ENCODE measurements at regions not wholly inside any gene's neighbourhood (a gene's known extent, or its start where the extent isn't known, plus 50 kb on each side); places are given as distances from the start of the nearest gene placed in this dataset.

DNA sequence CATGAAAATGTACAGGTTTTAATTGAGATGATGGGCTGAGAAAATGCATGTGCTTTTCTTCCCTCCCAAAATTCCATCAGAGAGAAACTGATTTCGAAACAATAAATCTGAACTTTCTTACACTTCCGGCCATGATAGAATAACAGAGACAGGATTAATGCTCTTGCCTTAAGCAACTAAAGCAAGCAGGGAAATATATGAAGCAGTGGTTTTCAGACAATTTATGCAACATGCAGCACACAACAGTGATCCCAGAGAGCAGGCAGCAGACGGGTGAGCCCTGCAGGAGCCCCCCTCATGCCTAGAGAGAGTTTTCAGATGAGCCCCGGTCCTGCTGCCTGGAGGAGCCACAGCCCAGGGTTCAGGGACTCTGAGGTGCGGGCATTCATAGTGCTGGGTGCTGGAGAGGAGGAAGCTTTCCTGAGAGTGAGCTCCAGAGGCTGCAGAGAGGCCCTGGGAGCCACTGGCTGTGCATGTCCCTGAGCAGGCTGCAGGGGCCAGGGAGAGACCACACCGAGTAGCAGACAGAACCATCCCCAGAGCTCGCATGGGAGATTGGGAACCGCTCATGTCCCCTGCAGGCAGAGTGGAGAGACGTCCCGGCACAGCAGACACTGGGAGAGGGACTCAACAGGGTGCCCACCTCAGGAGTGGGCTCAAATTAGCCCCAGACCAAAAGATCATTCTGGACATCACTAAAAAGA, 143.5 kb downstream of the OLFM1 start:
- no peaks in the 10 kb centered on the region for H3K36me3 Mint-ChIP-seq
- H3K27ac Mint-ChIP-seq = no peak overlapping the region
- no peak overlapping the region for H3K4me3 Mint-ChIP-seq
- ATAC-seq = no peak
- peaks cover 2% of the 10 kb centered on the region for H3K9me3 Mint-ChIP-seq
- peaks cover 27% of the 10 kb centered on the region for H3K27me3 Mint-ChIP-seq
- H3K4me1 Mint-ChIP-seq = no peaks in the 10 kb centered on the region

DNA sequence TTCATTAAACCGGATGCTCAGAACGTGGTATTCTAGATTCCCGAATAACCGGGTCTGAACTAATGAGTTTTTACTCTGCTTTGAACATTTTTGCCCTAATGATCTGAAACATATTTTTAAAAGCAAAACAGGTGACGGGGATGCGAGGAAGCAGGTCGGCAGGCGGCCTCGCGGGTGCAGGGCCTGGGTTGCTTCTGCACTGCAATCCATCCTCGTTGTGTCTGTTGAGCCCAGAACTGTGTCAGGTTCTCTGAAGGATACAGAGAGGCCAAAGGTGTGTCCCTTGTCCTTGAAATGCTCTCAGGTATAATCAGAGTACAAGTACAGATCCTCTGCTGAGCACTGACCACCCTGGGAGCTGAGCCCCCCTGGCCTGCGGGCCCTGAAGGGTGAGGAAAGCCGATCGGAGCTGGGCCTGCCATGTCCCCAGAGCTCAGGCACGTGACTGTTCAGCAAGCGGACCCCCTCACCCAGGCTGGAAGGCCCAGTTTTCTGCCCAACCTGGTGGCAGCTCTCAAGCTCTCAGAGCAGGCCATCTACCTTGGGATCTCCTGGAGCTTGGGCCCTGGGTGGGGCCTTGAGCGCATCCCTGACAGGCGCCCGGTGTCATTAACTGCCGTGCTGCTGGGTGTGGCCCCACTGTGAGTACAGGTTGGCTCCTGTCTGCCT, 151.8 kb downstream of the OLFM1 start:
- Mint-ChIP-seq H3K4me1 (no peaks in the 10 kb centered on the region), H3K4me3 (no peak overlapping the region), H3K36me3 (no peaks in the 10 kb centered on the region), H3K27ac (no peak overlapping the region), H3K9me3 (peaks cover 2% of the 10 kb centered on the region), H3K27me3 (peaks cover 7% of the 10 kb centered on the region)
- no peak for ATAC-seq

DNA sequence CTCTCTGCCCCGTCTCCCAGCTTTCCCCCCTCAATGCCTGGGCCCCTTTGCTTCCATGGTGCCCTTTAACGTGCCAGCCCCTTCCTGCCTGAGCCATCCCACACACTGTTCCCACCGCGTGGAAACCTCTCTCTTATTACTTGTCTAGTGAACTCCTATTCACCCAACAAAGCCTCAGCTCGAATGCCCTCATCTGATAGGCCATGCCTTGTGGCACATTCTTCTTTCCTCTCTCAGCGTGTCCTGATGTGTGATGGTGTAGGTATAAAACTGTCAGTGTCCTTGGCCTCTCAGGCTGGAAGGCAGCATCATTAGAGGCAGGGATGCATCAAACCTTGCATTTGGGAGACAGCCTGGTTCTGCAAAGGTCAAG, 152.3 kb downstream of the OLFM1 start:
- Mint-ChIP-seq H3K27ac (no peak overlapping the region), H3K4me3 (no peak overlapping the region), H3K9me3 (peaks cover under 1% of the 10 kb centered on the region), H3K36me3 (no peaks in the 10 kb centered on the region), H3K4me1 (no peaks in the 10 kb centered on the region), H3K27me3 (peaks cover 9% of the 10 kb centered on the region)
- ATAC-seq = no peak

DNA sequence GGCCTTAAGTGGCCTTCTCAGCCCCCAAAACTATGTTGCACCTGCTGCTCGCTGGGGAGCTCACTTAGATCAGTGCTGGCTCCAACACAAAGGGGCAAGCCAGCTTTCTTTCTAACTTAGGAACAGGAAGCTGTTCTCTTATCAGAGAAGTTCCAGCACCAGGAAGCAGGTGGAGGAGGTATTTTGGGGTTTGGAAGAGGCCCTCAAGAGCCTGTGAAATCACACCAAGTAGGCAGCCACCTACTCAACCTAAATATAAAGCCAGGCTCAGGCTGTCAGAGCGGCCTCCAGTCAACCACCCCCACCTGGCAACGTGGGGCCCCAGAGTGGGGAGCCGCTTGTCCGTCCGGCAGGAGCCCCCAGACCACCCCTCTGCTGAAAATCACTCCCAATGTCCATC, 152.8 kb downstream of the OLFM1 start:
- H3K9me3 Mint-ChIP-seq = no peaks in the 10 kb centered on the region
- peaks cover 14% of the 10 kb centered on the region for H3K27me3 Mint-ChIP-seq
- H3K4me1 Mint-ChIP-seq = no peaks in the 10 kb centered on the region
- no peak overlapping the region for H3K4me3 Mint-ChIP-seq
- H3K36me3 Mint-ChIP-seq = no peaks in the 10 kb centered on the region
- no peak for ATAC-seq
- no peak overlapping the region for H3K27ac Mint-ChIP-seq

DNA sequence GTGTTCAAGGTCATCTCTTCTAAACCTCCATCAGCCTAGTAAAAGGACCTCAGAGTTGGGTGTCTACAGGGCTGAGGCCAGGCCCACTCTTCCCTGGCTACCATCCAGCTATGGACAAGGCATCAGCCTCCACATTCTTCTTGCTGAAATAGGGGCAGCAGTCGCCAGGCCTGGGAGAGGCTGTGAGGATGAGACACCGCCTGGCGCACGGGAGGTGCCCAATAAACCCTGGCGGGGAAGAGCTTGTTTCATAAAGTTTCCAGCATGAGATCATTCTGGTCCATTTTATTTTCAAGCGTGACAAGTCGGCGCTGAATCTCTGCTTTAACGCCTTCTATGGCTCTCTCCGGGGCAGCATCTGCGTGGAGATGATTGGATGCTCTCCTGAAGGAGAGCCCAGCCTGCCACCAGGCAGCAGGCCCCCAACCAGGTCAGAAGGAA, 153.4 kb downstream of the OLFM1 start:
- no peak overlapping the region for H3K27ac Mint-ChIP-seq
- H3K4me3 Mint-ChIP-seq = no peak overlapping the region
- no peaks in the 10 kb centered on the region for H3K4me1 Mint-ChIP-seq
- H3K9me3 Mint-ChIP-seq = no peaks in the 10 kb centered on the region
- peaks cover 20% of the 10 kb centered on the region for H3K27me3 Mint-ChIP-seq
- ATAC-seq = no peak
- no peaks in the 10 kb centered on the region for H3K36me3 Mint-ChIP-seq

DNA sequence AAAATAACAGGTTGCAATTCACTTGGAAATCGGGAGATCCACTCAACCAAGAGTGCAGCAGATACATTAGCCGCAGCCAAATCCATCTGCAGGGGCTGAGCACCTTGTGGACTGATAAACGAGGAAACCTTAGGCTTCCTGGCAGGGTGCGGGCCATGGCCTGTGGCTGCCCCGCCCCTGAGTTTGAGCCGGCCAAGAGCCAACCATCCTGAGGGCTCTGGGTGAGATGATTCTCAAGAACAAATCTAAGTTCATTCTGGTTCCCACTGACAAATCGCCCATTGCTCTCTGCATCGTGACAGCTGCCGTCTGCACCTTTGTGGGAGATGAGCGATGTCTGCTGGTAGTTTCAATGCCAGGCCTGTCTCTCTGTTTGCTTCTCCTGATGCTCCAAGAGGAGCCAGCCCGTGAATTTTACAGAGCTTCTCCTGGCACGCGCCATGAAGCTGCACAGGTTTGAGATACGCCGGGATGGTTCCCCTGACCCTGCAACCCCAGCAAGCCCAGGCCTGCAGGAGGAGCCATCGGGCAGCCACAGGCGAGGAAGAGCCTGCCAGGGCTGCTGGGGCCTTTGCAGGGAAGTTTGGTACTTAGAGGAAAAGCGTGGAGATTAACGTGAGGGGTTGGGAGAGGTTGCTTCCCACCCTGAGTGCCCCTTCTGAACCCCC, 154.0 kb downstream of the OLFM1 start:
- no peaks in the 10 kb centered on the region for H3K9me3 Mint-ChIP-seq
- H3K4me1 Mint-ChIP-seq = no peaks in the 10 kb centered on the region
- H3K27me3 Mint-ChIP-seq = peaks cover 27% of the 10 kb centered on the region
- no peaks in the 10 kb centered on the region for H3K36me3 Mint-ChIP-seq
- ATAC-seq = no peak
- H3K27ac Mint-ChIP-seq = no peak overlapping the region
- H3K4me3 Mint-ChIP-seq = no peak overlapping the region

DNA sequence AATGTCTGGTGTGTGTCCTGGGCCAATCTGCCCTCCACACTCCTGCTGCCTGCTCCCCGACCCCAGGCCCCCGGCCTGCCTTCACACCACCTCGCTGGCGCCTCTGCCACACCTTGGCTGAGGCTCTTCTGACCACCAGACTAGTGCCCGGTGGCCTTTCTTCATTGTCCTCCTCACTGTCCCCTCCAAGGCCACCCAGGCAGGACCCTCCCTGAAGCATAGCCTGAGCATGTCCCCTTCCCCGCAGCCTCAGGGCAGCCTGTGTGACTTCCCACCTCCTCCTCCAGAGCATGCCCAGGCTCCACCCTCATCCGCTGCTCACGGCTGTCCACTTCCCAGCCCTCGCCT, 154.6 kb downstream of the OLFM1 start:
- no peak overlapping the region for H3K4me3 Mint-ChIP-seq

DNA sequence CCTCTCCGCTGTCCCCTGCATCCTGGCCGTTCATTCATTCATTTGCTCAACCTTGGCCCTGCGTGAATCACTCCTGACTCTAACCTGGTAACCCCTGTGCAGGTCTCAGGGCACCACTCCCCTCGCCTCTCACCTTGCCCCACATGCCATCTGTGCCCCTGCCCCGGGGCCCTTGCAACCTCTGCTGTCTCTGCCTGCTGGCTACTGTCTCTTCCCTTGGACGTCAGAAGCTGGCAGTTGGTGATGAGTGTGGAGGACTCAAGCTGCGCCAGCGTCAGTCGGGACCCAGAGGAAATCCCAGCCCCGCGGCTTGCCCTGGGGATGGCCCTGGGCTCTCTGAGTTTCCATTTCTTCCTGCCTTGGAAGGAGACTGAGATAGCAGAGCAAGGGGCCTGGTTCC, 154.9 kb downstream of the OLFM1 start:
- Mint-ChIP-seq H3K27ac (no peak overlapping the region), H3K36me3 (no peaks in the 10 kb centered on the region), H3K4me3 (no peak overlapping the region), H3K4me1 (no peaks in the 10 kb centered on the region), H3K9me3 (no peaks in the 10 kb centered on the region), H3K27me3 (peaks cover 36% of the 10 kb centered on the region)
- ATAC-seq = no peak

More for the DNA sequence above, 154.6 kb downstream of the OLFM1 start:
- Mint-ChIP-seq H3K36me3 (no peaks in the 10 kb centered on the region), H3K4me1 (no peaks in the 10 kb centered on the region), H3K27me3 (peaks cover 32% of the 10 kb centered on the region), H3K27ac (no peak overlapping the region), H3K9me3 (no peaks in the 10 kb centered on the region)
- no peak for ATAC-seq

DNA sequence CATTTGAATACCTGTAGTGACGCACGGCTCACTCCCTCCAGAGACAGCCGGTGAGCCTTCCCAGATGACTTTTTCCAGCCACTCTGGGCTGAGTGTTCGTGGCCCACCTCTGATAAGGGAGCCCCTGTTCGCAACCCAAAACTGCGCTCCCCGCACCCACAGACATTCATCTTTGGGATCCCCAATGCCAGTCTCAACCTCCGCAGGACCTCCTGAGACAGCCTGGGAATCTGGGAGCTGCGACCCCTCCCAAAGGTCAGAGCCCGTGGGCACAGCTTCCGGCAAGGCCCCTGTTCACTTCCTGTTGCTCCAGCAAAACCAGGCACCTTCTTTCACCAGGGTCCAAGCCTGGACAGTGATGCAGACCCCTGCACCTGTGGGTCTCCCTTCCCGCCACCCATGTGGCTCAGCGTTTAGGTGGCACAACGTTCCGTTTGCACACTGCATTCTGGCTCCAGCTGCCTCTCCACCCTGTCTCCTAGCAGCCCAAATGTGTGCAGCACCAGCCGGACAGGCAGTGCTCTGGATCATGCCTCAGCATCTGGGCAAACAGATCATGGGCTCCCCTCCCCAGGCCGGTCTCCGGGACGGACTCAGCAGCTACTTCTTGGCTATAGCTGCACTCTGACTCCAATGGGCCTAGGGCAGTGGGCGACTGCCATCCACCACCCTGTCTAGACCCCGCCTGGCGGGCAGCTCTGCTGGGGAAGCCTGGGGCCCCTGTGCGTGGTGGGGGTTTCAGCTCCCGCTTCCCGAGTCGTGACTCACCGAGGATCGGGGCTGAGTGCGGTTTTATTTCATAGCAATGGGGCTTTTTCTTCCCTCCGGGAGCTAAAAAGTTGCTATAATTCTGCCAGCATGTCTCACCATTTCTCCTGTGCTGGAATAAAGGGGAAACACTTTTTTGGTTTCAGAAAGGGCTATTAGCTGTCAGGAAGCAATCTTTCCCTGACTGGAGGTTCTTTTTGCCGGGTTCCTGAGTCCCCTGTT, 156.0 kb downstream of the OLFM1 start:
- H3K4me3 Mint-ChIP-seq = no peak overlapping the region

DNA sequence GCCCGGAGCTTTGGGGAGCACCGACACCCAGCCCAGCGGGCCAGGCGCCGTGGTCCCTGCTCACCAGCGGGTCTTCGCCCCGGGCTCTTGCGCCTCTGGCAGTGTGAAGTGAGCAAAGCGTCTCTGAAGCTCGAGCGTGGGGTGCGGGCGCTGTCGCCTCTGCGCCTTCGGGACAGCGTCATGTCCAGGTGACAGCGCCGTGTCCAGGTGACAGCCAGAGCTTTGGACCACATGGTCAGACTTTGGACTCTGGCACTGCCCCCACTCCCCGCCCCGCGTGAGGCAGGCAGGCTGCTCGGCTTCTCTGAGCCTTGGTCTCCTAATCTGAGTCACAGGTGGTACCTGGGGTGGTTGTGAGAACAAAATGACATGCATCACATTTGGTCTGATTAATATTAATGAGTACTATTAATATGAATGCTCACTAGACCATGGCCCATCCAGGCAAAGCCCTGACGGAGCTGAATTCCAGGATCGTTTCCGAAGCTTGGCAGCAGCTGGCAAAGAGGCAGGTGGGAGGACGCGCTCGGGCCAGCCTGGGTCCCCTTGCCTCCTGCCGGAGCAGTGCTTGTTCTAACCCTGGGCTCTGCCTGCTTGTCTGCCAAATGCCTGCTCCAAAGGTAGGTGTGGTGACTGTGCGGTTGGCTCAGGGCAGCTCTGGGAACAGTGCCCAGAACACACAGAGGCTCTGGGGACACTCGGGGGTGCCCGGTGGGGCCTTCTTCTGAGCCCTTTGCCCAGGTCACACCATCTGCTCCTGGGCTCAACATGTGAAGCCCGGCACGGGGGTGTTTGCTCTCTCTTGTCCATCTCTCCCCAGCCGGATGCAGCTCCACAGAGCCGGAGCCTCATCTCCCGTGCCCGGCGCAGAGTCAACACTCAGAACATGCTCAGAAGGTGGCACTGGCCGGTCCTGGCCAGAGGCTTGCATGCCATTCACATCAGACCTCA, 157.1 kb downstream of the OLFM1 start:
- no peak overlapping the region for H3K4me3 Mint-ChIP-seq
- H3K27ac Mint-ChIP-seq = no peak overlapping the region
- ATAC-seq = no peak
- H3K4me1 Mint-ChIP-seq = no peaks in the 10 kb centered on the region
- no peaks in the 10 kb centered on the region for H3K9me3 Mint-ChIP-seq
- H3K27me3 Mint-ChIP-seq = peaks cover 37% of the 10 kb centered on the region
- no peaks in the 10 kb centered on the region for H3K36me3 Mint-ChIP-seq

More for the DNA sequence above, 156.0 kb downstream of the OLFM1 start:
- no peaks in the 10 kb centered on the region for H3K9me3 Mint-ChIP-seq
- peaks cover 37% of the 10 kb centered on the region for H3K27me3 Mint-ChIP-seq
- H3K4me1 Mint-ChIP-seq = no peaks in the 10 kb centered on the region
- no peak for ATAC-seq
- H3K36me3 Mint-ChIP-seq = no peaks in the 10 kb centered on the region
- H3K27ac Mint-ChIP-seq = no peak overlapping the region

DNA sequence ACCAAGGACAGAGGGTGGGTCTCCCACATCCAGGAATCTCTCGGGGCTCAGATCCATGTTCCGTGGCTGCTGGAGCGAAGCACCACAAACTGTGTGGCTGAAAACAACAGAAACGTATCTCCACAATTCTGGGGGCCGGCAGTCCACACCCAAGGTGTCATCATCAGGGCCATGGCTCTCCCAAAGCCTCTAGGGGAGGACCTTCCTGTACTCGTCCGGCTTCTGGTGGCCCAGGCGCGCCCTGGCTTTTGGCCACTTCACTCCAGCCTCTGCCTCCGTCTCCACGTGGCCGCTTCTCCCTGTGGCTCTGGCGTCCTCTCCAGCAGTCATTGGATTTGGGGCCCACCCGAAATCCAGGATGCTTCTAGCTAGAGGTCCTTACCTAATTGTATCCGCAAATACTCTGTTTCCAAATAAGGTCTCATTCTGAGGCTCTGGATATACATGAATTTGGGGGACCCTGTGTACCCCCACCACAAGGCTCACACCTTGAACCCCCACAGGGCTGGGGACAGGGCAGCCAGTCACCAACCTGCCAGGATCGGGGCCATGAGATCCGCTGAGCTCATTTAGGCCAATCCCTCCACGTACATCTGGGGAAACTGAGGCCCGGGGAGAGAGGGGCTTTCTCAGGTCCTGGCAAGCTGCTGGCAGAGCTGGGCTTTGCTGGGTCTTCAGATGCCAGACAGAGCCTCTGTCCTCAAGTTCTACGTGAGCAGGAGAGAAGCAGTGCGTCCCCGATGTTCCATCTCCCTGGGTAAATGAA, 158.2 kb downstream of the OLFM1 start:
- no peak for ATAC-seq
- Mint-ChIP-seq H3K27me3 (peaks cover 37% of the 10 kb centered on the region), H3K4me3 (no peak overlapping the region), H3K27ac (no peak overlapping the region), H3K9me3 (no peaks in the 10 kb centered on the region), H3K36me3 (no peaks in the 10 kb centered on the region), H3K4me1 (no peaks in the 10 kb centered on the region)

DNA sequence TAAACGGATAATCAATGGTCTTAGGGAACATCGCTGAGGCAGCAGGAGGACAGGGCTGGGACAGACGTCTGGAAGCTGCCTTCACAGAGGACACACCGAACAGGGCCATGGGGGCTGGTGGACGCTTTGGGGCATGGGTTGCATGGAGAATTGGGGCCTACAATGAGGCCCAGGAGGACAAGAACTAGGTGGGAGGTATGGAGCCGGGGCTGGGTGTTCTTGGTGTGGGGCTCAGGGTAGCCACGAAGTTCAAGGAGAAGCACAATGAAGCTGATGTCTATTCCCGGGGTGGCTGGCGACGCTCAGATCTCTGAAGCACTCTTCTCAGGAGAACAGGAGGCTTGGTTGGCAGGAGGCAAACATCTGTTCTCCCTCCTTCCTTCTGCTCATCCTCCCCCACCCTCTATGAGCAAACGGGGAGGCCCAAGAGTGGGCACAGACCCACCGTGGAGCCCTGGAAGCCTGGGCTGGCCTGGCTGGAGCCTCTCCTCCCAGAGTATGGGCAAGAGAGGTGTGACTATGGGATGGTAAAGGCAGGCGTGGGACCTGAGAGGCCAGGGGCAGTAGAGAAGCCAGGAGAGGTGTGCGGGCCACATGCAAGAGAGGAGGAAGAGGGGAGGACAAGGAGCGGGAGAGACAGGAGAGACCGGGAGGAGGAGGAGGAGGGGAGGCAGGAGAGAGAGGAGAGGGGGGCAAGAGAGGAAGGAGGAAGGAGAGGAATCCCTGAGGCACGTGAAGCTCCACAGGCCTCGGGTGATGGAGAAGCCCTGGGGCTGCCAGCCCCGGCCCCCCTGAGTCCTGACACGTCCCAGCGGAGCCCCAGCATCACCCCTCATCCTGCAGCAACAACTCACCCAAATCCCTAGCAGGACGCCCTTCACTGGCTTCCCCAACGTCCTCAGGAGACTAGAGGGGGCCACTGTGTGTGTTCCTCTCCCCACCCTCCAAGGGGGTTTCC, 159.1 kb downstream of the OLFM1 start:
- H3K27ac Mint-ChIP-seq = no peak overlapping the region
- no peaks in the 10 kb centered on the region for H3K4me1 Mint-ChIP-seq
- H3K9me3 Mint-ChIP-seq = no peaks in the 10 kb centered on the region
- H3K36me3 Mint-ChIP-seq = no peaks in the 10 kb centered on the region
- no peak for ATAC-seq
- H3K4me3 Mint-ChIP-seq = no peak overlapping the region
- peaks cover 37% of the 10 kb centered on the region for H3K27me3 Mint-ChIP-seq
